ENCODE measurements at regions not wholly inside any gene's neighbourhood (a gene's known extent, or its start where the extent isn't known, plus 50 kb on each side); places are given as distances from the start of the nearest gene placed in this dataset.
"Not testable (repeated sequence)": the region's sequence is repeated elsewhere in the genome, so short reads cannot be mapped to it uniquely, and the experiment has no call there.

GRCh38 chr6:14776307-14776706 is 469.6 kb upstream of the JARID2 start:
- H2AFZ ChIP-seq (ENCODE audit: low read depth, low read length): no peak overlapping the region
- H3F3A ChIP-seq (ENCODE audit: insufficient read depth, low read length, poor library complexity, severe bottlenecking): no peaks in the 10 kb centered on the region
- H3K9me2 ChIP-seq (ENCODE audit: insufficient read depth, low read length): no peaks in the 10 kb centered on the region
- no peaks in the 10 kb centered on the region for H3K79me2 ChIP-seq (replicated peaks; ENCODE audit: insufficient read depth, low read length)
- H3K27ac ChIP-seq (ENCODE audit: low read length): no peak overlapping the region
- H3K4me3 ChIP-seq (ENCODE audit: low read length): no peak overlapping the region
- no peaks in the 10 kb centered on the region for H4K20me1 ChIP-seq (ENCODE audit: insufficient read depth)
- no peak overlapping the region for H3K9ac ChIP-seq (ENCODE audit: low read length)
- no peak overlapping the region for H3K4me2 ChIP-seq (ENCODE audit: low read length)
- H3K36me3 ChIP-seq (ENCODE audit: insufficient read depth, low read length): no peaks in the 10 kb centered on the region
- no peak for TF ChIP-seq POLR2AphosphoS5 (IDR thresholded peaks at IDR 0.05)
- TF ChIP-seq CTCF (IDR thresholded peaks at IDR 0.05; ENCODE audit: poor library complexity, severe bottlenecking): no peak
- TF ChIP-seq EP300 (conservative IDR thresholded peaks at IDR 0.05; ENCODE audit: poor library complexity, severe bottlenecking): no peak
- no peak for TF ChIP-seq MXI1 (conservative IDR thresholded peaks at IDR 0.05; ENCODE audit: poor library complexity, severe bottlenecking)
- TF ChIP-seq RAD21 (conservative IDR thresholded peaks at IDR 0.05): no peak
- H3K9me3 ChIP-seq (ENCODE audit: low read length): no peaks in the 10 kb centered on the region
- no peaks in the 10 kb centered on the region for H3K27me3 ChIP-seq (ENCODE audit: insufficient read depth, low read depth, low read length)

- H3K27me3 ChIP-seq (ENCODE audit: insufficient read depth, low read depth, low read length): no peaks in the 10 kb centered on the region
- TF ChIP-seq REST (IDR thresholded peaks at IDR 0.05; ENCODE audit: borderline replicate concordance) (no peak), SMC3 (conservative IDR thresholded peaks at IDR 0.05; ENCODE audit: poor library complexity) (no peak), POLR2AphosphoS5 (IDR thresholded peaks at IDR 0.05) (no peak), MXI1 (conservative IDR thresholded peaks at IDR 0.05; ENCODE audit: poor library complexity, severe bottlenecking) (no peak), EP300 (conservative IDR thresholded peaks at IDR 0.05; ENCODE audit: poor library complexity, severe bottlenecking) (no peak), CTCF (IDR thresholded peaks at IDR 0.05; ENCODE audit: poor library complexity, severe bottlenecking) (no peak), RAD21 (conservative IDR thresholded peaks at IDR 0.05) (no peak), EZH2 (IDR thresholded peaks at IDR 0.05; ENCODE audit: borderline replicate concordance, insufficient read depth, low read length, poor library complexity, severe bottlenecking) (no peak), TAF1 (IDR thresholded peaks at IDR 0.05; ENCODE audit: low read depth) (no peak)
- H3K27ac ChIP-seq (ENCODE audit: low read length): no peak overlapping the region
- H4K20me1 ChIP-seq (ENCODE audit: insufficient read depth): no peaks in the 10 kb centered on the region
- no peak overlapping the region for H3K9ac ChIP-seq (ENCODE audit: low read length)
- no peak overlapping the region for H2AFZ ChIP-seq (ENCODE audit: low read depth, low read length)
- H3K36me3 ChIP-seq (ENCODE audit: insufficient read depth, low read length): no peaks in the 10 kb centered on the region
- H3K4me3 ChIP-seq (ENCODE audit: low read length): no peak overlapping the region
- no peaks in the 10 kb centered on the region for H3F3A ChIP-seq (ENCODE audit: insufficient read depth, low read length, poor library complexity, severe bottlenecking)
- no peaks in the 10 kb centered on the region for H3K79me2 ChIP-seq (replicated peaks; ENCODE audit: insufficient read depth, low read length)
- H3K4me2 ChIP-seq (ENCODE audit: low read length): no peak overlapping the region
- no peaks in the 10 kb centered on the region for H3K9me3 ChIP-seq (ENCODE audit: low read length)
- H3K9me2 ChIP-seq (ENCODE audit: insufficient read depth, low read length): no peaks in the 10 kb centered on the region
These were observed 463.9 kb upstream of the JARID2 start for GRCh38 chr6:14781772-14782525.

GRCh38 chr6:14782921-14783464 is 462.9 kb upstream of the JARID2 start:
- H3K79me2 ChIP-seq (replicated peaks; ENCODE audit: insufficient read depth, low read length); H3K27me3 ChIP-seq (ENCODE audit: insufficient read depth, low read depth, low read length); H3K4me2 ChIP-seq (ENCODE audit: low read length); H4K20me1 ChIP-seq (ENCODE audit: insufficient read depth); H3K4me3 ChIP-seq (ENCODE audit: low read length); H3K9me2 ChIP-seq (ENCODE audit: insufficient read depth, low read length); H3K27ac ChIP-seq (ENCODE audit: low read length); H3F3A ChIP-seq (ENCODE audit: insufficient read depth, low read length, poor library complexity, severe bottlenecking); H2AFZ ChIP-seq (ENCODE audit: low read depth, low read length); H3K9me3 ChIP-seq (ENCODE audit: low read length); H3K9ac ChIP-seq (ENCODE audit: low read length); H3K36me3 ChIP-seq (ENCODE audit: insufficient read depth, low read length): not testable (repeated sequence)
